ENCODE measurements at regions not wholly inside any gene's neighbourhood (a gene's known extent, or its start where the extent isn't known, plus 50 kb on each side); places are given as distances from the start of the nearest gene placed in this dataset.
A peak's percentile ranks its signal among the peaks of the same experiment; 100 is the strongest.

DNA sequence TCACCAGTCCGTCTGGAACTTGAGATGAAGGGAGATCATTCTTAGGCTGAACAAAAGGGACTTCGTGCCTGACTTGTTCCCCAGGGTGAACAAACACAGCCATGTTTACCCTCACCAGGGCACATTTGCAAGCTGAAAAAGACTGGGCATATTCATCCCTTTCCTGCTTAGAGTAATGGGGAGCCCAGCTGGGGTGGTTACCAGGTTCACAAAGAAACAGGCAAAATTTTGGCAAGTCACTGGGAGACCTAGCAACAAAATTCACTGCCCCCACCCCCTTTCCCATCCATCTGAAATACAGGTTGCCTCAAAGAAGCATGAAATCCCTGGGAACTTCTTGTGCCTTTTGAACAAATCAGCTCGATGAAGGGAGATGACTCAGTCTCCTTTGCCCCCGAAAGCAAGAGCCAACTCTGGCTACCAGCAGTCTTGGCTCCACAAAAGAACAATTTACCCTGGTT lies 775.0 kb downstream of the SQOR start:
- no peak overlapping the region for H3K14ac ChIP-seq (ENCODE audit: low read length in 2 of 2)
- H2BK120ac ChIP-seq (ENCODE audit: low read depth, low read length): no peak overlapping the region
- peaks cover 5% of the 10 kb centered on the region for H3K9me3 ChIP-seq (ENCODE audit: control insufficient read depth, low read length)
- H3K18ac ChIP-seq (ENCODE audit: low read depth in 1 of 2, low read length in 2 of 2): no peak overlapping the region
- H2AFZ ChIP-seq (ENCODE audit: low read depth, low read length): no peak overlapping the region
- no peak overlapping the region for H3K4me3 ChIP-seq (ENCODE audit: insufficient read depth in 1 of 2, low read depth in 1 of 2, low read length in 2 of 2)
- H3K9ac ChIP-seq (ENCODE audit: low read length): no peak overlapping the region
- no peak overlapping the region for H3K4ac ChIP-seq (ENCODE audit: low read depth in 1 of 2, low read length in 2 of 2)
- H2BK12ac ChIP-seq (ENCODE audit: low read length in 2 of 2): no peak overlapping the region
- no peak overlapping the region for H2BK5ac ChIP-seq (ENCODE audit: low read depth, low read length, poor library complexity, severe bottlenecking)
- DNase-seq: no peak
- no peaks in the 10 kb centered on the region for H3K79me1 ChIP-seq (replicated peaks; ENCODE audit: low read length, poor library complexity, severe bottlenecking)
- H3K23ac ChIP-seq (ENCODE audit: low read length in 2 of 2): no peak overlapping the region
- H3K36me3 ChIP-seq (ENCODE audit: control insufficient read depth in 1 of 2, insufficient read depth in 2 of 2, low read depth in 1 of 2, low read length in 2 of 2): no peaks in the 10 kb centered on the region
- WGBS: 70% methylated on average over 4 of the region's 4 CpGs
- H3K4me1 ChIP-seq (ENCODE audit: control insufficient read depth, insufficient read depth, low read depth, low read length): no peaks in the 10 kb centered on the region
- H3K4me2 ChIP-seq (ENCODE audit: low read length, poor library complexity, severe bottlenecking): no peak overlapping the region
- no peak overlapping the region for H2AK5ac ChIP-seq (ENCODE audit: low read length, severe bottlenecking)
- no peak overlapping the region for H4K91ac ChIP-seq (ENCODE audit: low read length)
- no peaks in the 10 kb centered on the region for H3K27me3 ChIP-seq (ENCODE audit: control insufficient read depth in 1 of 2, insufficient read depth in 1 of 2, low read length in 2 of 2)
- H2BK15ac ChIP-seq (ENCODE audit: low read depth, poor library complexity, severe bottlenecking): no peak overlapping the region
- H4K8ac ChIP-seq (ENCODE audit: low read length): no peak overlapping the region
- no peak overlapping the region for H3K27ac ChIP-seq (ENCODE audit: low read length, poor library complexity, severe bottlenecking)

DNA sequence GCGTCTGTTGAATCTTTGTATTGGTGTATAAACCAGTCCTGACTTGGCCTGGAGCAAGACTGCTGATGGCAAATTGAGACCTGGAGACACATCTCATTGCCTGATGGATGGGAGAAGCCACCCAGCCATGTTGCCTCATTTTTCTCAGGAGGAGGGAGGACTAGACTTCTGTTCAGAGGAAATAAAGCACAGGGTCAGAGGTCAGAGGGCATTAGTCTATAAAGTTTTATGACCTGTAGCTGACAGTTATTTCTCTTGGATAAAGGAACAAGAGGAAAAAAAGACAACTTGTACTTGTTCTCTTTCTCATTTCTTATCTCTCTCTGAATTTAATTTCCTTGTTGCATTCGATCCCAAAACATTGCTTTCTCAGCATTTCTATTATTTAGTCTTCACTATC lies 775.9 kb downstream of the SQOR start:
- Histone ChIP-seq H3K79me1 (replicated peaks; ENCODE audit: low read length, poor library complexity, severe bottlenecking) (no peaks in the 10 kb centered on the region), H3K9ac (ENCODE audit: low read length) (no peak overlapping the region), H2AK5ac (ENCODE audit: low read length, severe bottlenecking) (no peak overlapping the region), H3K27ac (ENCODE audit: low read length, poor library complexity, severe bottlenecking) (no peak overlapping the region), H2AFZ (ENCODE audit: low read depth, low read length) (no peak overlapping the region), H3K18ac (ENCODE audit: low read depth in 1 of 2, low read length in 2 of 2) (no peak overlapping the region), H2BK5ac (ENCODE audit: low read depth, low read length, poor library complexity, severe bottlenecking) (no peak overlapping the region), H3K4me3 (ENCODE audit: insufficient read depth in 1 of 2, low read depth in 1 of 2, low read length in 2 of 2) (no peak overlapping the region), H3K9me3 (ENCODE audit: control insufficient read depth, low read length) (peaks cover 5% of the 10 kb centered on the region), H3K23ac (ENCODE audit: low read length in 2 of 2) (no peak overlapping the region), H2BK120ac (ENCODE audit: low read depth, low read length) (no peak overlapping the region), H4K91ac (ENCODE audit: low read length) (no peak overlapping the region), H2BK12ac (ENCODE audit: low read length in 2 of 2) (no peak overlapping the region), H3K14ac (ENCODE audit: low read length in 2 of 2) (no peak overlapping the region), H2BK15ac (ENCODE audit: low read depth, poor library complexity, severe bottlenecking) (no peak overlapping the region), H3K36me3 (ENCODE audit: control insufficient read depth in 1 of 2, insufficient read depth in 2 of 2, low read depth in 1 of 2, low read length in 2 of 2) (no peaks in the 10 kb centered on the region), H3K4ac (ENCODE audit: low read depth in 1 of 2, low read length in 2 of 2) (no peak overlapping the region), H4K8ac (ENCODE audit: low read length) (no peak overlapping the region), H3K4me2 (ENCODE audit: low read length, poor library complexity, severe bottlenecking) (no peak overlapping the region), H3K4me1 (ENCODE audit: control insufficient read depth, insufficient read depth, low read depth, low read length) (no peaks in the 10 kb centered on the region), H3K27me3 (ENCODE audit: control insufficient read depth in 1 of 2, insufficient read depth in 1 of 2, low read length in 2 of 2) (no peaks in the 10 kb centered on the region)
- 38% methylated on average over 2 of the region's 2 CpGs for WGBS
- no peak for DNase-seq

DNA sequence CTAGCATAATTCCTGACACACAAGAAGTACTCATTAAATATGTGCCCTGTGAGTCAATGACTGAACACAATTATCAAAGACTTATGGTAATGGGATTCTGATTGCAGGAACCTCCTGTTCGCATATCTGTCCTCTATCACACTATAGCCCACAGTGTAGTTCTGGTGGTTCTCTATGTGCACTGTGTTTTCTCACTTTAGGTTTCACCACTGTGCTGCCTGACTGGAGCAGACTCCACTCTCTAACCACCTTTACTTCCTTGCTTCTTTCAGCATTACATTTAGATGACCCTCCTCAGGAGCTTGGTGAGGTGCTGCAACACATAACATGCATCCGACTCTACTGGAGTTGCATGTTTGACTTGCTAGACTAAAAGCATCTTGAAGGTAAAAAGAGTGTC lies 777.1 kb downstream of the SQOR start:
- Histone ChIP-seq H3K9ac (ENCODE audit: low read length) (no peak overlapping the region), H3K4me3 (ENCODE audit: insufficient read depth in 1 of 2, low read depth in 1 of 2, low read length in 2 of 2) (no peak overlapping the region), H4K91ac (ENCODE audit: low read length) (no peak overlapping the region), H2BK12ac (ENCODE audit: low read length in 2 of 2) (no peak overlapping the region), H2AFZ (ENCODE audit: low read depth, low read length) (no peak overlapping the region), H3K79me1 (replicated peaks; ENCODE audit: low read length, poor library complexity, severe bottlenecking) (no peaks in the 10 kb centered on the region), H3K4me2 (ENCODE audit: low read length, poor library complexity, severe bottlenecking) (no peak overlapping the region), H3K9me3 (ENCODE audit: control insufficient read depth, low read length) (peaks cover 5% of the 10 kb centered on the region), H3K4me1 (ENCODE audit: control insufficient read depth, insufficient read depth, low read depth, low read length) (no peaks in the 10 kb centered on the region), H4K8ac (ENCODE audit: low read length) (no peak overlapping the region), H3K14ac (ENCODE audit: low read length in 2 of 2) (no peak overlapping the region), H3K27me3 (ENCODE audit: control insufficient read depth in 1 of 2, insufficient read depth in 1 of 2, low read length in 2 of 2) (no peaks in the 10 kb centered on the region), H3K18ac (ENCODE audit: low read depth in 1 of 2, low read length in 2 of 2) (no peak overlapping the region), H2BK120ac (ENCODE audit: low read depth, low read length) (no peak overlapping the region), H3K4ac (ENCODE audit: low read depth in 1 of 2, low read length in 2 of 2) (no peak overlapping the region), H3K27ac (ENCODE audit: low read length, poor library complexity, severe bottlenecking) (no peak overlapping the region), H2BK5ac (ENCODE audit: low read depth, low read length, poor library complexity, severe bottlenecking) (no peak overlapping the region), H2BK15ac (ENCODE audit: low read depth, poor library complexity, severe bottlenecking) (no peak overlapping the region), H3K23ac (ENCODE audit: low read length in 2 of 2) (no peak overlapping the region), H3K36me3 (ENCODE audit: control insufficient read depth in 1 of 2, insufficient read depth in 2 of 2, low read depth in 1 of 2, low read length in 2 of 2) (no peaks in the 10 kb centered on the region), H2AK5ac (ENCODE audit: low read length, severe bottlenecking) (no peak overlapping the region)
- no peak for DNase-seq
- 94% methylated on average over 2 of the region's 2 CpGs for WGBS

- Histone ChIP-seq H4K8ac (ENCODE audit: low read length) (no peak overlapping the region), H3K27me3 (ENCODE audit: control insufficient read depth in 1 of 2, insufficient read depth in 1 of 2, low read length in 2 of 2) (no peaks in the 10 kb centered on the region), H3K79me1 (replicated peaks; ENCODE audit: low read length, poor library complexity, severe bottlenecking) (no peaks in the 10 kb centered on the region), H3K4me1 (ENCODE audit: control insufficient read depth, insufficient read depth, low read depth, low read length) (no peaks in the 10 kb centered on the region), H3K9ac (ENCODE audit: low read length) (no peak overlapping the region), H3K27ac (ENCODE audit: low read length, poor library complexity, severe bottlenecking) (no peak overlapping the region), H2BK120ac (ENCODE audit: low read depth, low read length) (no peak overlapping the region), H3K14ac (ENCODE audit: low read length in 2 of 2) (no peak overlapping the region), H3K4ac (ENCODE audit: low read depth in 1 of 2, low read length in 2 of 2) (no peak overlapping the region), H3K23ac (ENCODE audit: low read length in 2 of 2) (no peak overlapping the region), H2BK5ac (ENCODE audit: low read depth, low read length, poor library complexity, severe bottlenecking) (no peak overlapping the region), H2BK12ac (ENCODE audit: low read length in 2 of 2) (no peak overlapping the region), H2AK5ac (ENCODE audit: low read length, severe bottlenecking) (no peak overlapping the region), H3K36me3 (ENCODE audit: control insufficient read depth in 1 of 2, insufficient read depth in 2 of 2, low read depth in 1 of 2, low read length in 2 of 2) (no peaks in the 10 kb centered on the region), H3K9me3 (ENCODE audit: control insufficient read depth, low read length) (peaks cover 5% of the 10 kb centered on the region), H3K4me2 (ENCODE audit: low read length, poor library complexity, severe bottlenecking) (no peak overlapping the region), H4K91ac (ENCODE audit: low read length) (no peak overlapping the region), H2BK15ac (ENCODE audit: low read depth, poor library complexity, severe bottlenecking) (no peak overlapping the region), H3K4me3 (ENCODE audit: insufficient read depth in 1 of 2, low read depth in 1 of 2, low read length in 2 of 2) (no peak overlapping the region), H3K18ac (ENCODE audit: low read depth in 1 of 2, low read length in 2 of 2) (no peak overlapping the region), H2AFZ (ENCODE audit: low read depth, low read length) (no peak overlapping the region)
- no CpG with 5 or more reads among the region's 1 CpG for WGBS
- DNase-seq: peak; percentile 40
These were observed 779.0 kb downstream of the SQOR start for GRCh38 chr15:46413799-46414198.
